ENCODE measurements at regions not wholly inside any gene's neighbourhood (a gene's known extent, or its start where the extent isn't known, plus 50 kb on each side); places are given as distances from the start of the nearest gene placed in this dataset.
"Not testable (repeated sequence)": the region's sequence is repeated elsewhere in the genome, so short reads cannot be mapped to it uniquely, and the experiment has no call there.

DNA sequence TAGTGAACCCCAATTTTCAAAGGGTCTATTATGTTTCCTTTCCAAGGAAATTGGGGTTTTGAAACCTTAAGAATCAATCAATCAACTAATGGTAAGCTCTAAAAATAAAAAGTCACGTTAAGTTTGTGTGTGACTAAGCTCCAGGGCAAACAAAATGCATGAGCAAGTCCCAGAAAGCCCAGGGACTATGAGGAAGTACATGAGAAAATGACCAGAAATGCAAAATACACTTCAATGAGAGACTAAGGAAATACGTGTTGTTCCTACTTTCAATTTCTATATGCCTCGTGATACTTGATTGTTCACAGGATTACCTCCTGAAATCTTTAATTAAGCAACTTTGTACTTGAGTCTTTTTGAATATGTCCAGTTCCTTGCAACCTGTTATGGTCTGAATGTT lies 684.4 kb upstream of the SYT4 start:
- Histone ChIP-seq H3K4me1 (no peaks in the 10 kb centered on the region), H3K4me3 (no peak overlapping the region), H3K27ac (no peak overlapping the region), H3K27me3 (no peaks in the 10 kb centered on the region), H3K36me3 (no peaks in the 10 kb centered on the region), H3K9me3 (no peaks in the 10 kb centered on the region)
- TF ChIP-seq, protein P1, sequence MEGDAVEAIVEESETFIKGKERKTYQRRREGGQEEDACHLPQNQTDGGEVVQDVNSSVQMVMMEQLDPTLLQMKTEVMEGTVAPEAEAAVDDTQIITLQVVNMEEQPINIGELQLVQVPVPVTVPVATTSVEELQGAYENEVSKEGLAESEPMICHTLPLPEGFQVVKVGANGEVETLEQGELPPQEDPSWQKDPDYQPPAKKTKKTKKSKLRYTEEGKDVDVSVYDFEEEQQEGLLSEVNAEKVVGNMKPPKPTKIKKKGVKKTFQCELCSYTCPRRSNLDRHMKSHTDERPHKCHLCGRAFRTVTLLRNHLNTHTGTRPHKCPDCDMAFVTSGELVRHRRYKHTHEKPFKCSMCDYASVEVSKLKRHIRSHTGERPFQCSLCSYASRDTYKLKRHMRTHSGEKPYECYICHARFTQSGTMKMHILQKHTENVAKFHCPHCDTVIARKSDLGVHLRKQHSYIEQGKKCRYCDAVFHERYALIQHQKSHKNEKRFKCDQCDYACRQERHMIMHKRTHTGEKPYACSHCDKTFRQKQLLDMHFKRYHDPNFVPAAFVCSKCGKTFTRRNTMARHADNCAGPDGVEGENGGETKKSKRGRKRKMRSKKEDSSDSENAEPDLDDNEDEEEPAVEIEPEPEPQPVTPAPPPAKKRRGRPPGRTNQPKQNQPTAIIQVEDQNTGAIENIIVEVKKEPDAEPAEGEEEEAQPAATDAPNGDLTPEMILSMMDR (IDR thresholded peaks at IDR 0.05): no peak
- no peak for TF ChIP-seq POLR2A (IDR thresholded peaks at IDR 0.05)
- DNase-seq: no peak

DNA sequence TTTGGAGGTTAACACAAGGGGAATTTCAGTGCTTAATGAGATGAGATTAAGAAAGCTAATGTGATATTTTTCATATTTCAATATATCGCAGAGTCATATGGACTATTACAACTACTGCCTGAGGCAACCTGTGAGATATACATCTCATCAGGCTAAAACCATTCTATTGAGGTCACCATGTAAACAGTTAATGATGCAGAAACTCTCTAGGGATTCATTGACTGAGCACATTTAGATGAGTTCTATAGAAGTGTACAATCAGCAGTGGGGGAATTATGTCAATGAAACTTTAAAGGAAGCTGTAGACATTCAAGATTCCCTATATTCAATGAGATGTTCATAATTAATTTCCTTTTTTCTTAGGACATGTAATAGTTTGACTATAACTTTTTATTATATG lies 687.4 kb upstream of the SYT4 start:
- Histone ChIP-seq H3K27ac (no peak overlapping the region), H3K4me1 (no peaks in the 10 kb centered on the region), H3K27me3 (no peaks in the 10 kb centered on the region), H3K9me3 (no peaks in the 10 kb centered on the region), H3K4me3 (no peak overlapping the region), H3K36me3 (no peaks in the 10 kb centered on the region)
- DNase-seq: no peak
- TF ChIP-seq, protein P1 (IDR thresholded peaks at IDR 0.05): no peak
- no peak for TF ChIP-seq POLR2A (IDR thresholded peaks at IDR 0.05)

GRCh38 chr18:43965691-43966090 lies 688.4 kb upstream of the SYT4 start:
- Histone ChIP-seq H3K4me1 (no peaks in the 10 kb centered on the region), H3K9me3 (no peaks in the 10 kb centered on the region), H3K27ac (no peak overlapping the region), H3K4me3 (no peak overlapping the region), H3K36me3 (no peaks in the 10 kb centered on the region), H3K27me3 (no peaks in the 10 kb centered on the region)
- TF ChIP-seq, protein P1 (IDR thresholded peaks at IDR 0.05): no peak
- TF ChIP-seq POLR2A (IDR thresholded peaks at IDR 0.05): no peak
- DNase-seq: no peak

GRCh38 chr18:43970656-43971055 lies 693.4 kb upstream of the SYT4 start:
- Histone ChIP-seq H3K4me1 (no peaks in the 10 kb centered on the region), H3K9me3 (no peaks in the 10 kb centered on the region), H3K27ac (no peak overlapping the region), H3K36me3 (no peaks in the 10 kb centered on the region), H3K4me3 (no peak overlapping the region), H3K27me3 (no peaks in the 10 kb centered on the region)
- DNase-seq: no peak
- TF ChIP-seq, protein P1 (IDR thresholded peaks at IDR 0.05): no peak
- no peak for TF ChIP-seq POLR2A (IDR thresholded peaks at IDR 0.05)

DNA sequence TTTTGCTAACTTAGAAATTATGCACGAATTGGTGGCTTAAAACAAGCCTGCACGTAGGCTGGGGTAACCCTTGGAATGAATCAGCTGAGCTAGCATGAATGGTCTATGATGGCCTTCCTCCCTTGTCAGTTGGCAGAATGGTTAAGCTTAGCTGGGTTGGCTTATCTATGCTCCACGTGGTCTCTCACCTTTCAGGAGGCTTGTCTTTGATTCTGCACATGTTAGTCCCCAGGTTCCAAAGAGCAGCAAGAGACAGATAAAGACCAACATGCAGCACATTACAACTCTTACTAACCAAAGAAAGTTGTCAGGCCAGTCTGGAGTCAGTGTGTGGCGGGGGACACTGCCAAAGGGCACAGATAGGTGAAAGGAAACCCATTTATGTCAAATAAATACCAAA lies 700.9 kb upstream of the SYT4 start:
- no peak overlapping the region for H3K4me3 ChIP-seq
- no peak overlapping the region for H3K27ac ChIP-seq
- no peak for DNase-seq
- no peaks in the 10 kb centered on the region for H3K9me3 ChIP-seq
- TF ChIP-seq, protein P1 (IDR thresholded peaks at IDR 0.05): no peak
- TF ChIP-seq POLR2A (IDR thresholded peaks at IDR 0.05): no peak
- no peaks in the 10 kb centered on the region for H3K4me1 ChIP-seq
- no peaks in the 10 kb centered on the region for H3K27me3 ChIP-seq
- H3K36me3 ChIP-seq: no peaks in the 10 kb centered on the region

- no peaks in the 10 kb centered on the region for H3K9me3 ChIP-seq
- no peak overlapping the region for H3K27ac ChIP-seq
- TF ChIP-seq POLR2A (IDR thresholded peaks at IDR 0.05): no peak
- TF ChIP-seq, protein P1 (IDR thresholded peaks at IDR 0.05): no peak
- no peaks in the 10 kb centered on the region for H3K4me1 ChIP-seq
- H3K36me3 ChIP-seq: no peaks in the 10 kb centered on the region
- H3K27me3 ChIP-seq: no peaks in the 10 kb centered on the region
- DNase-seq: no peak
- no peak overlapping the region for H3K4me3 ChIP-seq
Observed at GRCh38 chr18:43982582-43982981, 698.1 kb upstream of the SETBP1 start.

DNA sequence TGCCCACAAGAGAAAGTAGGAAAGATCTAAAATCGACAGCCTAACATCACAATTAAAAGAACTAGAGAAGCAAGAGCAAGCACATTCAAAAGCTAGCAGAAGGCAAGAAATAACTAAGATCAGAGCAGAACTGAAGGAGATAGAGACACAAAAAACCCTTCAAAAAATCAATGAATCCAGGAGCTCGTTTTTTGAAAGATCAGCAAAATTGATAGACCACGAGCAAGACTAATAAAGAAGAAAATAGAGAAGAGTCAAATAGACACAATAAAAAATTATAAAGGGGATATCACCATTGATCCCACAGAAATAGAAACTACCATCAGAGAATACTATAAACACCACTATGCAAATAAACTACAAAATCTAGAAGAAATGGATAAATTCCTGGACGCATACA lies 693.6 kb upstream of the SETBP1 start:
- not testable (repeated sequence) for H3K27me3 ChIP-seq, H3K36me3 ChIP-seq, H3K4me3 ChIP-seq, H3K9me3 ChIP-seq, H3K4me1 ChIP-seq, H3K27ac ChIP-seq, DNase-seq

Data from Peyer's patch (tissue), 4 donors.